ENCODE measurements at regions not wholly inside any gene's neighbourhood (a gene's known extent, or its start where the extent isn't known, plus 50 kb on each side); places are given as distances from the start of the nearest gene placed in this dataset.

DNA sequence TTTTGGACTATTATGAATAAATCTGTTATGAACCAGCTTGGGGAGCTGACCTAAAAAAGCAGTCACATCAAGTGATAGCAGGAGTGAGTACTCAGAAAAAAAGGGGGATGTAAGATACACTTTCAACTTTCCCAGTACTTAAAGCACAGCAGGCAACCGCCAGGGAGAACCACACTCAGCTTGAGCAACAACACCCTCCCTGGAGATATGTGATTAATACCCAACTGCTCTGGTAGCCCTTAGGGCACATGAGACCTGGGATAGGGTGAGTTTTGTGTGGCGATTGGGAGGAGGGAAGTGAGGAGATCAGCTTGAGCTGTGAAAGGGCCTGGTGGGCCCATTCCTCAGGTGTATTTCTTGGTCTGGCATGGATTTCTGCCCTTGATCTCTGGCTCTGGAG lies 220.3 kb upstream of the SFRP2 start:
- TF ChIP-seq, protein P1, sequence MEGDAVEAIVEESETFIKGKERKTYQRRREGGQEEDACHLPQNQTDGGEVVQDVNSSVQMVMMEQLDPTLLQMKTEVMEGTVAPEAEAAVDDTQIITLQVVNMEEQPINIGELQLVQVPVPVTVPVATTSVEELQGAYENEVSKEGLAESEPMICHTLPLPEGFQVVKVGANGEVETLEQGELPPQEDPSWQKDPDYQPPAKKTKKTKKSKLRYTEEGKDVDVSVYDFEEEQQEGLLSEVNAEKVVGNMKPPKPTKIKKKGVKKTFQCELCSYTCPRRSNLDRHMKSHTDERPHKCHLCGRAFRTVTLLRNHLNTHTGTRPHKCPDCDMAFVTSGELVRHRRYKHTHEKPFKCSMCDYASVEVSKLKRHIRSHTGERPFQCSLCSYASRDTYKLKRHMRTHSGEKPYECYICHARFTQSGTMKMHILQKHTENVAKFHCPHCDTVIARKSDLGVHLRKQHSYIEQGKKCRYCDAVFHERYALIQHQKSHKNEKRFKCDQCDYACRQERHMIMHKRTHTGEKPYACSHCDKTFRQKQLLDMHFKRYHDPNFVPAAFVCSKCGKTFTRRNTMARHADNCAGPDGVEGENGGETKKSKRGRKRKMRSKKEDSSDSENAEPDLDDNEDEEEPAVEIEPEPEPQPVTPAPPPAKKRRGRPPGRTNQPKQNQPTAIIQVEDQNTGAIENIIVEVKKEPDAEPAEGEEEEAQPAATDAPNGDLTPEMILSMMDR (IDR thresholded peaks at IDR 0.05) = no peak
- TF ChIP-seq POLR2A (IDR thresholded peaks at IDR 0.05) = no peak
- Histone ChIP-seq H3K36me3 (replicated peaks in 1 of 2; ENCODE audit: insufficient read depth in 1 of 2, low read depth in 2 of 2) (no peaks in the 10 kb centered on the region), H3K9me3 (no peaks in the 10 kb centered on the region), H3K27ac (no peak overlapping the region), H3K27me3 (no peaks in the 10 kb centered on the region), H3K4me1 (no peaks in the 10 kb centered on the region), H3K4me3 (no peak overlapping the region)
- ATAC-seq = no peak
- intact Hi-C loops (cut with DNase I) = no loop called here
- DNase-seq = no peak
- WGBS, 2 donors = 66 to 80% methylated on average over 2 of the region's 2 CpGs

DNA sequence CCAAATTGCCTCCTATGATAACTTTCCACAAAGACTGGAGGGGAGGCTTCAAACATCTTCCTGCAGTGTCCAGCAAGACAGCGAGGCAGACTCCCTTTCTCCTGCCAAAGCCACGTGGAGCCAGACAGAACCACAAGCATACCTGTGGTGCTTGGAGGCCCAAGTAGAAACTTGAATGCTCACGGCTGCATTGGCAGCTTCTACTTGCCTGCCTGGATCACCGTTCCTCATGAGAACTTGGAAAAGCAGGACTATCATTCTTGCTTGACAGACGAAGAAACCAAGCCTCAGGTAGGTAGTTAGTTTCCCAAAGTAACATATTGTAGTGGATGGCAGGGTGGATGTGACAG lies 216.3 kb upstream of the SFRP2 start:
- no peaks in the 10 kb centered on the region for H3K27me3 ChIP-seq
- WGBS, 2 donors = 74 to 77% methylated on average over 5 of the region's 5 CpGs
- DNase-seq (no peak), ATAC-seq (no peak)
- H3K9me3 ChIP-seq = no peaks in the 10 kb centered on the region
- no peak overlapping the region for H3K4me3 ChIP-seq
- TF ChIP-seq POLR2A (IDR thresholded peaks at IDR 0.05) = no peak
- TF ChIP-seq, protein P1 (IDR thresholded peaks at IDR 0.05) = no peak
- no peaks in the 10 kb centered on the region for H3K36me3 ChIP-seq (replicated peaks in 1 of 2; ENCODE audit: insufficient read depth in 1 of 2, low read depth in 2 of 2)
- intact Hi-C loops (cut with DNase I) = no loop called here
- H3K27ac ChIP-seq = no peak overlapping the region
- no peaks in the 10 kb centered on the region for H3K4me1 ChIP-seq

DNA sequence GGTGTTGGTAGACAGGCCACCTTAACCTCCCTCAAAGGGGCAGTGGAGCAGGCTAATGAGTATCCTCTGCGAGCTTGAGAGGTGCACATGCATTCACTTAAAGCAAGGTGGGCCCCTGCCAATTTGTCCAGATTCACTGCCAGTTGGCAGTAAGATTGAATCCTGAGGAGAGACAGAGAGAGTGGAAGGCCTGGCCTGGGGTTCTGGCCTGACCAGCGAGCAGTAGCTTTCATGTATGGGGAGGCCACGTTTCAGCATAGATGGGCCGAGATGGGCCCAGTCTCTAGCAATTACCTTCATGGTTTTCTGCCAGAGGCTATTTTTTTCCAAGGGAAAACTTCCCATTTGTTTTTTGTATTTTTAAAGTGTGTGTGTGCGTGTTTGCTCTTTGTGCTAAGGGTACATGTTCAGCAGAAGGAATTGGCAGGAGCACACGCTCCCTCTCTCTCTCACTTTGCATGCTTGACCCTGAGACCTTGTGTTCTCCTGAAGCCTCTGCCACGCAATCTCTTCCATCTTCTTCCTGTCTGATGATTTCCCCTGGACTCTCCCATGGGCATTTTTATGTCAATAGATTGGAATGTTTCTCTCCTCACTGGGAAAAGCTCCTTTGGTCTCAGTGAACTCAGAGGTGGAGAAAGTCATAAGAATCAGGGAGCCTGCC lies 215.8 kb upstream of the SFRP2 start:
- WGBS, 2 donors = 71 to 81% methylated on average over 7 of the region's 7 CpGs
- peak in 3 of 4 donors; percentile 19 to 51 (median 27) for DNase-seq
- Histone ChIP-seq H3K9me3 (no peaks in the 10 kb centered on the region), H3K4me1 (no peaks in the 10 kb centered on the region), H3K27ac (peak overlapping the region in 1 of 4 donors; percentile 32), H3K36me3 (replicated peaks in 1 of 2; ENCODE audit: insufficient read depth in 1 of 2, low read depth in 2 of 2) (no peaks in the 10 kb centered on the region), H3K27me3 (no peaks in the 10 kb centered on the region), H3K4me3 (no peak overlapping the region)
- peak; percentile 60 for ATAC-seq
- TF ChIP-seq, protein P1 (IDR thresholded peaks at IDR 0.05) = no peak
- no peak for TF ChIP-seq POLR2A (IDR thresholded peaks at IDR 0.05)
- intact Hi-C loops (cut with DNase I) = no loop called here

DNA sequence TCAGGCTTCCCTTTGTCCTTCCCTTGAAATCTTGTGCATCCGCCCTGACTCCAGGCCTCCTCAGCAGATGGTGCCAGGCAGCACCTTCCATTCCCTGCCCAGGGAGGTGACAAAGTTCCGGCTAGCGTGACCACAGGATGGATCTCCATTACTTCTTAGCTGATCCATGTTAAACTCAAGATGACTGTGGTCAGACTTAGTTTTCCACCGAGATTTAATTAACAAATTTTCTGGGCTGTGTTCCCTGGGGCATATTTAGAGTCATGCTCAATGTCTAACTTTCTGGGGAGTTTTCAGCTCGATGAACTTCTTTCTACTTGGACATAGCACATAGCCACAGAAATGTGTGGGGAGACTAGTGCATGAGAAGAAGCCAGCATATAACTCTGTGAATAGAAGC lies 215.1 kb upstream of the SFRP2 start:
- no peaks in the 10 kb centered on the region for H3K36me3 ChIP-seq (replicated peaks in 1 of 2; ENCODE audit: insufficient read depth in 1 of 2, low read depth in 2 of 2)
- DNase-seq (no peak), ATAC-seq (no peak)
- intact Hi-C loops (cut with DNase I) = no loop called here
- peak overlapping the region in 1 of 4 donors; percentile 32 for H3K27ac ChIP-seq
- H3K27me3 ChIP-seq = no peaks in the 10 kb centered on the region
- WGBS, 2 donors = 73 to 80% methylated on average over 5 of the region's 5 CpGs
- no peaks in the 10 kb centered on the region for H3K9me3 ChIP-seq
- H3K4me1 ChIP-seq = no peaks in the 10 kb centered on the region
- H3K4me3 ChIP-seq = no peak overlapping the region
- TF ChIP-seq POLR2A (IDR thresholded peaks at IDR 0.05) = no peak
- TF ChIP-seq, protein P1 (IDR thresholded peaks at IDR 0.05) = no peak

DNA sequence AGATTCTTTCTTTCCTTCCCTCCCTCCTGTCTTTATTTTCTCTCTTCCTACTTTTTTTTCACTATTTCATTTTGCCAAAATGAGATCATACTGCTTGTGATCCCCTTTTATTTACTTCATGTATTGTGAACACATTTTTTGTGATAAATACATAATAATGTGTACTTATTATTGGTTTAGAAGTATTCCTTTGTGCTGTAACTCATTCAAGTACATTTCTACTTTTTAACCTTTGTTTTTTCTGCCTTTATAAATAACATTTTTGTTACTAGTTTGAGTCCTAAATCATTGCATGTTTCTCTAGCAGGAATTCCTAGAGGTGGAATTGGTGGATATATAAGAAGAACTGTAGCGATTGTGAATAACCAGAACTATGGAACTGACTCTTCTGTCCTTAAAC lies 214.5 kb upstream of the SFRP2 start:
- ATAC-seq = no peak
- H3K4me1 ChIP-seq = no peaks in the 10 kb centered on the region
- no peak overlapping the region for H3K27ac ChIP-seq
- 82 to 89% methylated on average over 1 of the region's 1 CpG for WGBS, 2 donors
- H3K27me3 ChIP-seq = no peaks in the 10 kb centered on the region
- no peak overlapping the region for H3K4me3 ChIP-seq
- no peaks in the 10 kb centered on the region for H3K9me3 ChIP-seq
- no peak for DNase-seq
- no peaks in the 10 kb centered on the region for H3K36me3 ChIP-seq (replicated peaks in 1 of 2; ENCODE audit: insufficient read depth in 1 of 2, low read depth in 2 of 2)
- TF ChIP-seq, protein P1 (IDR thresholded peaks at IDR 0.05) = no peak
- no peak for TF ChIP-seq POLR2A (IDR thresholded peaks at IDR 0.05)
- intact Hi-C loops (cut with DNase I) = no loop called here
